Retinal pigment epithelial cell (primary cell): ENCODE measurements at regions not wholly inside any gene's neighbourhood (a gene's known extent, or its start where the extent isn't known, plus 50 kb on each side); places are given as distances from the start of the nearest gene placed in this dataset.

Source experiments
- DNase-seq: peaks from one replicate; pipeline ENCODE4 v3.0.0-alpha.2; 2010; ENCODE audit warnings: low read depth
- H3K4me3 ChIP-seq: 2 replicates; pipeline ENCODE4 v1.5.1; 2011; ENCODE audit warnings: mild to moderate bottlenecking, low read length, control low read depth, moderate library complexity
- TF ChIP-seq, protein P1 (sequence below): conservative IDR thresholded peaks from 2 replicates; pipeline ENCODE4 v1.5.1; 2011; ENCODE audit warnings: low read depth, low read length, control low read depth, inconsistent platforms

GRCh38 chr16:54706406-54706805, 224.3 kb upstream of the IRX5 start:
- TF ChIP-seq, protein P1, sequence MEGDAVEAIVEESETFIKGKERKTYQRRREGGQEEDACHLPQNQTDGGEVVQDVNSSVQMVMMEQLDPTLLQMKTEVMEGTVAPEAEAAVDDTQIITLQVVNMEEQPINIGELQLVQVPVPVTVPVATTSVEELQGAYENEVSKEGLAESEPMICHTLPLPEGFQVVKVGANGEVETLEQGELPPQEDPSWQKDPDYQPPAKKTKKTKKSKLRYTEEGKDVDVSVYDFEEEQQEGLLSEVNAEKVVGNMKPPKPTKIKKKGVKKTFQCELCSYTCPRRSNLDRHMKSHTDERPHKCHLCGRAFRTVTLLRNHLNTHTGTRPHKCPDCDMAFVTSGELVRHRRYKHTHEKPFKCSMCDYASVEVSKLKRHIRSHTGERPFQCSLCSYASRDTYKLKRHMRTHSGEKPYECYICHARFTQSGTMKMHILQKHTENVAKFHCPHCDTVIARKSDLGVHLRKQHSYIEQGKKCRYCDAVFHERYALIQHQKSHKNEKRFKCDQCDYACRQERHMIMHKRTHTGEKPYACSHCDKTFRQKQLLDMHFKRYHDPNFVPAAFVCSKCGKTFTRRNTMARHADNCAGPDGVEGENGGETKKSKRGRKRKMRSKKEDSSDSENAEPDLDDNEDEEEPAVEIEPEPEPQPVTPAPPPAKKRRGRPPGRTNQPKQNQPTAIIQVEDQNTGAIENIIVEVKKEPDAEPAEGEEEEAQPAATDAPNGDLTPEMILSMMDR: no peak
- DNase-seq: no peak
- H3K4me3 ChIP-seq: no peak overlapping the region

DNA sequence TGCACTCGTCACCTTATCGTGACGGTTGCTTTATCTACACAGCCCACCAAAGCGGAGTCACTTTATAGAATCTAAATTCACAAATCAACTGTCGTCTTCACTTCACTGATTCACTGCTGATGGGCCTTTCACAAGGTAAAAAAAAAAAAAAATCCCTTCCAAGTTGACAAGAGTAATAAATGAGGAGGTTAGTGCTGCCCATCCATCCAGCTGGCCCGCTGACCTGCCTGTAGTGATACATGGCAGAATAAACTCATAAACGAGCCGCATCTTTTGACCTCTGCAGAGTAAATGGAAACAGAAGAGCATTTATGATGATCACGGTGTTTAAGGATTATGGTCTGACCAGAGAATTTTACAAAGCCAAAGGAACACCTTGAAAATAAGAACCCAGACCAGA, 227.3 kb upstream of the IRX5 start:
- DNase-seq: no peak
- H3K4me3 ChIP-seq: no peak overlapping the region
- TF ChIP-seq, protein P1: no peak

DNA sequence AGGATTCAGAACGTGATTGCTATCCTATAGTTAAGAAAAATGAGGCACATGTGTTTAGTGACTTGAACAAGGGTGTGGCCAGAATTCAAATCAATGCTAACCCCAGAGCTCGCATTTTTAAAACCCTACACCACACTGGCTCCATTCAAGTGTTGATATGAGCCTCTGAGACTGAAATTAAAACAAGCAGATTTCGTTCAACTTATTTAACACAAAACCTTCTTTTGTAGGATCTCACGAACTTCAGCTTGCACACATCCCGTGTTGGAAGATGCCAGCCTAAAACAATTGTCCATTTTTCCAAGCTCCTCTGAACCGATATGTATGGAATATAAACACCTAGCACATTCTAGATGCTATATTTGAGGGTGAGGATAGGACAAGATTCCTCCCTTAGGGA, 231.0 kb upstream of the IRX5 start:
- H3K4me3 ChIP-seq: no peak overlapping the region
- TF ChIP-seq, protein P1: no peak
- no peak for DNase-seq

GRCh38 chr16:54697677-54698076, 233.0 kb upstream of the IRX5 start:
- no peak overlapping the region for H3K4me3 ChIP-seq
- TF ChIP-seq, protein P1: no peak
- no peak for DNase-seq

DNA sequence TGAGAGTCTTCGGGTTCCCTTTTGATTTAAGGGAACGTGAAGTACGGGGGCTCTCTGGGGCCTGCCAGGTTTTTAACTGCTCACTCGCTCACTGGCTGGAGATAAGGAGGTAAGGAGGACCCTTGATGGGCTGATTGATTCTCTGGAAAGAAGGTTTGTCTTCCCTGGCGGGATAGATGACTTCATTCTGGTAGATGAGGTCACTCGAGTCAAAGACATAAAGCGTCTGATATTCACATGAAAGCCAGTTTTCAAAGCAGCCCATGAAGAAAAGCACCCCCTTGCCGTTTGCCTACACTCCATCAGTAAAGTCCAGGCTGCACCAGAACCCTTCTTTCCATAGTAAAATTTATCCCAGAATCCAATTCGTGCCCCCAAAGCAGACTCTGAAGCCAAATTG, 233.7 kb upstream of the IRX5 start:
- H3K4me3 ChIP-seq: no peak overlapping the region
- TF ChIP-seq, protein P1: no peak
- no peak for DNase-seq

GRCh38 chr16:54696522-54696921, 234.1 kb upstream of the IRX5 start:
- TF ChIP-seq, protein P1: no peak
- H3K4me3 ChIP-seq: no peak overlapping the region
- DNase-seq: no peak

GRCh38 chr16:54694651-54695050, 236.0 kb upstream of the IRX5 start:
- H3K4me3 ChIP-seq: no peak overlapping the region
- DNase-seq: no peak
- TF ChIP-seq, protein P1: no peak
